ENCODE measurements at regions not wholly inside any gene's neighbourhood (a gene's known extent, or its start where the extent isn't known, plus 50 kb on each side); places are given as distances from the start of the nearest gene placed in this dataset.
"Not testable (repeated sequence)": the region's sequence is repeated elsewhere in the genome, so short reads cannot be mapped to it uniquely, and the experiment has no call there.

DNA sequence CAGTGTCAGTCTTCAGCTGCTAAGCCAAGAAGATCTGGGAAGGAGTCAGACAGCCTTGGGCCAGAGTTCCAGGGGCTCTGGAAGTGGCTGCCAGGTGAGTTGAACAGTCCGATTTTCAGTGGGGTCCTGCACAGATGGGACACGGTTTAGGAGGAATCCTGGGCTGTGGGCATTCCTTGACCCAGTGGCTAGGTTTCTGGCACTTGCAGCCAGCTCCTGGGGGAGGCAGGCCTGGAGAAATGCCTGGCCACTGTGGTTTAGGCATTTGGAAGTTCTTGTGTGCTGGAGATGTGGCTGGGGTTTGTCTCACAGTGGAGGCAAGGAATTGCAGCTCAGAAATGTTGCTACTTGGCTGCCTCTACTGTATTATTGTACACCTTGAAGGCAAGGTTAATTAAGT lies 286.4 kb upstream of the C1orf174 start:
- TF ChIP-seq, protein P1, sequence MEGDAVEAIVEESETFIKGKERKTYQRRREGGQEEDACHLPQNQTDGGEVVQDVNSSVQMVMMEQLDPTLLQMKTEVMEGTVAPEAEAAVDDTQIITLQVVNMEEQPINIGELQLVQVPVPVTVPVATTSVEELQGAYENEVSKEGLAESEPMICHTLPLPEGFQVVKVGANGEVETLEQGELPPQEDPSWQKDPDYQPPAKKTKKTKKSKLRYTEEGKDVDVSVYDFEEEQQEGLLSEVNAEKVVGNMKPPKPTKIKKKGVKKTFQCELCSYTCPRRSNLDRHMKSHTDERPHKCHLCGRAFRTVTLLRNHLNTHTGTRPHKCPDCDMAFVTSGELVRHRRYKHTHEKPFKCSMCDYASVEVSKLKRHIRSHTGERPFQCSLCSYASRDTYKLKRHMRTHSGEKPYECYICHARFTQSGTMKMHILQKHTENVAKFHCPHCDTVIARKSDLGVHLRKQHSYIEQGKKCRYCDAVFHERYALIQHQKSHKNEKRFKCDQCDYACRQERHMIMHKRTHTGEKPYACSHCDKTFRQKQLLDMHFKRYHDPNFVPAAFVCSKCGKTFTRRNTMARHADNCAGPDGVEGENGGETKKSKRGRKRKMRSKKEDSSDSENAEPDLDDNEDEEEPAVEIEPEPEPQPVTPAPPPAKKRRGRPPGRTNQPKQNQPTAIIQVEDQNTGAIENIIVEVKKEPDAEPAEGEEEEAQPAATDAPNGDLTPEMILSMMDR (IDR thresholded peaks at IDR 0.05; ENCODE audit: low read depth, low read length): not testable (repeated sequence)
- TF ChIP-seq EZH2phosphoT487 (IDR thresholded peaks at IDR 0.05; ENCODE audit: low read depth): not testable (repeated sequence)
